Mesenchymal stem cell (in vitro differentiated cells and primary cell): ENCODE measurements at regions not wholly inside any gene's neighbourhood (a gene's known extent, or its start where the extent isn't known, plus 50 kb on each side); places are given as distances from the start of the nearest gene placed in this dataset.

ENCODE experiments used
- DNase-seq: peaks from one replicate; pipeline ENCODE4 v3.0.0-alpha.2; 2013
- H2AFZ ChIP-seq: one replicate; pipeline ENCODE4 v1.6.1; 2013; ENCODE audit warnings: low read depth, mild to moderate bottlenecking, control low read depth, inconsistent platforms, low read length, moderate library complexity
- H2AK5ac ChIP-seq: 2 replicates; pipeline ENCODE4 v1.6.1; 2013; ENCODE audit warnings: low read length, moderate library complexity, mild to moderate bottlenecking, inconsistent platforms; ENCODE audit not compliant: severe bottlenecking
- H2BK120ac ChIP-seq: one replicate; pipeline ENCODE4 v1.6.1; 2013; ENCODE audit warnings: low read depth, mild to moderate bottlenecking, inconsistent platforms, low read length, moderate library complexity
- H2BK12ac ChIP-seq, 2 experiments: one replicate each; pipeline ENCODE4 v1.6.1; 2013; ENCODE audit warnings: inconsistent platforms in 2 of 2, low read length in 2 of 2, mild to moderate bottlenecking in 2 of 2, moderate library complexity in 2 of 2, control low read depth in 1 of 2
- H2BK15ac ChIP-seq: one replicate; pipeline ENCODE4 v1.6.1; 2013; ENCODE audit warnings: mild to moderate bottlenecking, low read depth, inconsistent platforms; ENCODE audit not compliant: poor library complexity, severe bottlenecking
- H2BK5ac ChIP-seq: 2 replicates; pipeline ENCODE4 v1.6.1; 2013; ENCODE audit warnings: low read depth, mild to moderate bottlenecking, low read length, control low read depth, inconsistent platforms; ENCODE audit not compliant: poor library complexity, severe bottlenecking
- H3K14ac ChIP-seq, 2 experiments: one replicate each; pipeline ENCODE4 v1.6.1; 2013; ENCODE audit warnings: inconsistent platforms in 2 of 2, low read length in 2 of 2, control low read depth in 1 of 2, mild to moderate bottlenecking in 1 of 2, moderate library complexity in 1 of 2
- H3K18ac ChIP-seq, 2 experiments: one replicate each; pipeline ENCODE4 v1.6.1; 2013; ENCODE audit warnings: inconsistent platforms in 2 of 2, low read length in 2 of 2, control low read depth in 1 of 2, low read depth in 1 of 2, mild to moderate bottlenecking in 1 of 2
- H3K23ac ChIP-seq, 2 experiments: one replicate each; pipeline ENCODE4 v1.6.1; 2013; ENCODE audit warnings: inconsistent platforms in 2 of 2, low read length in 2 of 2, mild to moderate bottlenecking in 2 of 2, moderate library complexity in 2 of 2, control low read depth in 1 of 2
- H3K27ac ChIP-seq: 2 replicates; pipeline ENCODE4 v1.5.1; 2013; ENCODE audit warnings: mild to moderate bottlenecking, moderate library complexity, low read length, control low read depth, inconsistent platforms; ENCODE audit not compliant: poor library complexity, severe bottlenecking
- H3K27me3 ChIP-seq, 2 experiments: 2 replicates each; pipeline versions ENCODE4 v1.6.1 to v1.7.0; 2013; ENCODE audit warnings: low read length in 2 of 2, mild to moderate bottlenecking in 2 of 2, moderate library complexity in 2 of 2, control low read depth in 1 of 2, inconsistent platforms in 1 of 2; ENCODE audit not compliant: control insufficient read depth in 1 of 2, insufficient read depth in 1 of 2
- H3K36me3 ChIP-seq, 2 experiments: 2 replicates each; pipeline versions ENCODE4 v1.6.1 to v1.7.0; 2013; ENCODE audit warnings: low read length in 2 of 2, control low read depth in 1 of 2, inconsistent platforms in 1 of 2, low read depth in 1 of 2, mild to moderate bottlenecking in 1 of 2; ENCODE audit not compliant: insufficient read depth in 2 of 2, control insufficient read depth in 1 of 2
- H3K4ac ChIP-seq, 2 experiments: one replicate each; pipeline ENCODE4 v1.6.1; 2013; ENCODE audit warnings: inconsistent platforms in 2 of 2, low read length in 2 of 2, mild to moderate bottlenecking in 2 of 2, moderate library complexity in 2 of 2, control low read depth in 1 of 2, low read depth in 1 of 2
- H3K4me1 ChIP-seq: 2 replicates; pipeline ENCODE4 v1.6.1; 2013; ENCODE audit warnings: low read depth, low read length, control low read depth; ENCODE audit not compliant: control insufficient read depth, insufficient read depth
- H3K4me2 ChIP-seq: 2 replicates; pipeline ENCODE4 v1.6.1; 2013; ENCODE audit warnings: low read length, mild to moderate bottlenecking, inconsistent platforms; ENCODE audit not compliant: poor library complexity, severe bottlenecking
- H3K4me3 ChIP-seq, 2 experiments: 2 replicates each; pipeline versions ENCODE4 v1.5.1 to v1.7.0; 2013; ENCODE audit warnings: low read length in 2 of 2, mild to moderate bottlenecking in 2 of 2, control low read depth in 1 of 2, low read depth in 1 of 2; ENCODE audit not compliant: insufficient read depth in 1 of 2
- H3K79me1 ChIP-seq: replicated peaks from 2 replicates; pipeline ENCODE4 v1.6.1; 2013; ENCODE audit warnings: mild to moderate bottlenecking, control low read depth, low read length, inconsistent platforms; ENCODE audit not compliant: poor library complexity, severe bottlenecking
- H3K9ac ChIP-seq: 2 replicates; pipeline ENCODE4 v1.7.0; 2013; ENCODE audit warnings: mild to moderate bottlenecking, low read length, moderate library complexity
- H3K9me3 ChIP-seq: 2 replicates; pipeline ENCODE4 v1.7.0; 2013; ENCODE audit warnings: mild to moderate bottlenecking, low read length; ENCODE audit not compliant: control insufficient read depth
- H4K8ac ChIP-seq: one replicate; pipeline ENCODE4 v1.6.1; 2013; ENCODE audit warnings: inconsistent platforms, mild to moderate bottlenecking, low read length, moderate library complexity
- H4K91ac ChIP-seq: one replicate; pipeline ENCODE4 v1.6.1; 2013; ENCODE audit warnings: mild to moderate bottlenecking, low read length, inconsistent platforms
- WGBS: methylation state at CpG from one replicate; pipeline ENCODE4 v1.1.7; 2013; ENCODE audit warnings: mixed read lengths; 5-methylcytosine and 5-hydroxymethylcytosine counted together

GRCh38 chr4:63814171-63814964 is 594.9 kb downstream of the TECRL start:
- Histone ChIP-seq H2BK12ac (no peak overlapping the region), H3K4ac (no peak overlapping the region), H3K27me3 (no peaks in the 10 kb centered on the region), H2BK120ac (no peak overlapping the region), H3K36me3 (no peaks in the 10 kb centered on the region), H3K23ac (no peak overlapping the region), H4K8ac (no peak overlapping the region), H2AFZ (no peak overlapping the region), H3K9me3 (peaks cover 4% of the 10 kb centered on the region), H3K4me2 (no peak overlapping the region), H3K18ac (no peak overlapping the region), H3K79me1 (no peaks in the 10 kb centered on the region), H4K91ac (no peak overlapping the region), H2BK15ac (no peak overlapping the region), H3K27ac (no peak overlapping the region), H2BK5ac (no peak overlapping the region), H3K14ac (no peak overlapping the region), H2AK5ac (no peak overlapping the region), H3K4me1 (peaks cover 1% of the 10 kb centered on the region), H3K9ac (no peak overlapping the region), H3K4me3 (no peak overlapping the region)
- no peak for DNase-seq
- WGBS = 90% methylated on average over 4 of the region's 4 CpGs

- H3K4ac ChIP-seq = no peak overlapping the region
- no peak overlapping the region for H3K27ac ChIP-seq
- H3K36me3 ChIP-seq = no peaks in the 10 kb centered on the region
- H2BK15ac ChIP-seq = no peak overlapping the region
- no peak overlapping the region for H3K14ac ChIP-seq
- H3K4me1 ChIP-seq = no peaks in the 10 kb centered on the region
- no peak overlapping the region for H3K18ac ChIP-seq
- no peak overlapping the region for H2BK12ac ChIP-seq
- H2AK5ac ChIP-seq = no peak overlapping the region
- H3K9ac ChIP-seq = no peak overlapping the region
- H3K4me3 ChIP-seq = no peak overlapping the region
- no peak overlapping the region for H3K23ac ChIP-seq
- DNase-seq = no peak
- H2BK5ac ChIP-seq = no peak overlapping the region
- no peaks in the 10 kb centered on the region for H3K27me3 ChIP-seq
- no peak overlapping the region for H2BK120ac ChIP-seq
- H3K79me1 ChIP-seq = no peaks in the 10 kb centered on the region
- H3K4me2 ChIP-seq = no peak overlapping the region
- no peak overlapping the region for H2AFZ ChIP-seq
- no peak overlapping the region for H4K91ac ChIP-seq
- no peaks in the 10 kb centered on the region for H3K9me3 ChIP-seq
- WGBS = no CpG with 5 or more reads among the region's 2 CpGs
- no peak overlapping the region for H4K8ac ChIP-seq
These were observed 610.1 kb downstream of the TECRL start for GRCh38 chr4:63799166-63799565.

- H3K9me3 ChIP-seq = no peaks in the 10 kb centered on the region
- H3K23ac ChIP-seq = no peak overlapping the region
- no peaks in the 10 kb centered on the region for H3K27me3 ChIP-seq
- no peak overlapping the region for H3K27ac ChIP-seq
- H2BK5ac ChIP-seq = no peak overlapping the region
- H3K36me3 ChIP-seq = no peaks in the 10 kb centered on the region
- H3K14ac ChIP-seq = no peak overlapping the region
- H3K4ac ChIP-seq = no peak overlapping the region
- H4K8ac ChIP-seq = no peak overlapping the region
- H2BK12ac ChIP-seq = no peak overlapping the region
- H2AK5ac ChIP-seq = no peak overlapping the region
- DNase-seq = no peak
- H3K4me1 ChIP-seq = no peaks in the 10 kb centered on the region
- no peak overlapping the region for H2BK120ac ChIP-seq
- H2BK15ac ChIP-seq = no peak overlapping the region
- H3K4me2 ChIP-seq = no peak overlapping the region
- no peak overlapping the region for H2AFZ ChIP-seq
- no peak overlapping the region for H3K9ac ChIP-seq
- no peak overlapping the region for H3K18ac ChIP-seq
- H4K91ac ChIP-seq = no peak overlapping the region
- no peak overlapping the region for H3K4me3 ChIP-seq
- H3K79me1 ChIP-seq = no peaks in the 10 kb centered on the region
- 100% methylated on average over 1 of the region's 2 CpGs for WGBS
These were observed 613.9 kb downstream of the TECRL start for GRCh38 chr4:63795301-63795700.

- Histone ChIP-seq H2BK12ac (no peak overlapping the region), H2AFZ (no peak overlapping the region), H4K91ac (no peak overlapping the region), H3K27ac (no peak overlapping the region), H3K18ac (no peak overlapping the region), H2BK5ac (no peak overlapping the region), H2BK120ac (no peak overlapping the region), H3K23ac (no peak overlapping the region), H3K14ac (no peak overlapping the region), H2AK5ac (no peak overlapping the region), H3K4me1 (no peaks in the 10 kb centered on the region), H3K36me3 (no peaks in the 10 kb centered on the region), H3K4ac (no peak overlapping the region), H2BK15ac (no peak overlapping the region), H3K79me1 (no peaks in the 10 kb centered on the region), H3K9ac (no peak overlapping the region), H3K4me3 (no peak overlapping the region), H3K9me3 (no peaks in the 10 kb centered on the region), H4K8ac (no peak overlapping the region), H3K4me2 (no peak overlapping the region), H3K27me3 (no peaks in the 10 kb centered on the region)
- 100% methylated on average over 1 of the region's 5 CpGs for WGBS
- no peak for DNase-seq
These were observed 618.9 kb downstream of the TECRL start for GRCh38 chr4:63790377-63790776.
